ENCODE measurements at regions not wholly inside any gene's neighbourhood (a gene's known extent, or its start where the extent isn't known, plus 50 kb on each side); places are given as distances from the start of the nearest gene placed in this dataset.
"Not testable (repeated sequence)": the region's sequence is repeated elsewhere in the genome, so short reads cannot be mapped to it uniquely, and the experiment has no call there.

- no peak overlapping the region for H3K4me3 Mint-ChIP-seq
- no peaks in the 10 kb centered on the region for H3K4me1 Mint-ChIP-seq
- H3K27me3 Mint-ChIP-seq (ENCODE audit: low read depth in 3 of 3) = no peaks in the 10 kb centered on the region
- no peaks in the 10 kb centered on the region for H3K36me3 Mint-ChIP-seq
- H3K9me3 Mint-ChIP-seq = peaks cover 5 to 20% (median 10%) of the 10 kb centered on the region in 6 donors
- no peak for DNase-seq
- no peak overlapping the region for H3K27ac Mint-ChIP-seq
These were observed 258.9 kb upstream of the GULP1 start for GRCh38 chr2:188032786-188033185.

GRCh38 chr2:188033240-188033639, 258.4 kb upstream of the GULP1 start:
- H3K36me3 Mint-ChIP-seq; H3K27me3 Mint-ChIP-seq (ENCODE audit: low read depth in 3 of 3); H3K4me1 Mint-ChIP-seq; DNase-seq; H3K4me3 Mint-ChIP-seq; H3K27ac Mint-ChIP-seq: not testable (repeated sequence)
- H3K9me3 Mint-ChIP-seq = peaks cover 5 to 20% (median 10%) of the 10 kb centered on the region in 6 donors

GRCh38 chr2:188034102-188034501, 257.6 kb upstream of the GULP1 start:
- peaks cover 5 to 20% (median 10%) of the 10 kb centered on the region in 6 donors for H3K9me3 Mint-ChIP-seq
- not testable (repeated sequence) for H3K4me3 Mint-ChIP-seq; H3K27ac Mint-ChIP-seq; H3K4me1 Mint-ChIP-seq; H3K36me3 Mint-ChIP-seq; H3K27me3 Mint-ChIP-seq (ENCODE audit: low read depth in 3 of 3); DNase-seq

GRCh38 chr2:188035377-188035776, 256.3 kb upstream of the GULP1 start:
- not testable (repeated sequence) for H3K27me3 Mint-ChIP-seq (ENCODE audit: low read depth in 3 of 3)

DNA sequence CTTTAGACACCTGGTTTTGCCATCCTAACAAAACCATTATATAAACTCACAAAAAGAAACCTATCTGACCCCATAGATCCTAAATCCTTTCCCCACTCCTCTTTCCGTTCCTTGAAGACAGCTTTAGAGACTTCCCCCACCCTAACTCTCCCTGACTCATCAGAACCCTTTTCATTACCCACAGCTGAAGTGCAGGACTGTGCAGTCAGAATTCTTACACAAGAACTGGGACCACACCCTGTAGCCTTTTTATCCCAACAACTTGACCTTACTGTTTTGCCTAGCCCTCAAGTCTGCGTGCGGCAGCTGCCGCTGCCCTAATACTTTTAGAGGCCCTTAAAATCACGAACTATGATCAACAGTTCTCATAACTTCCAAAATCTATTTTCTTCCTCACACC, 254.9 kb upstream of the GULP1 start:
- H3K27ac Mint-ChIP-seq; H3K36me3 Mint-ChIP-seq; H3K4me1 Mint-ChIP-seq; H3K4me3 Mint-ChIP-seq; H3K27me3 Mint-ChIP-seq (ENCODE audit: low read depth in 3 of 3); DNase-seq: not testable (repeated sequence)
- peaks cover 5 to 17% (median 10%) of the 10 kb centered on the region in 6 donors for H3K9me3 Mint-ChIP-seq

More at GRCh38 chr2:188035377-188035776, 256.3 kb upstream of the GULP1 start:
- not testable (repeated sequence) for H3K4me3 Mint-ChIP-seq, DNase-seq, H3K4me1 Mint-ChIP-seq, H3K27ac Mint-ChIP-seq, H3K36me3 Mint-ChIP-seq
- H3K9me3 Mint-ChIP-seq = peaks cover 5 to 16% (median 11%) of the 10 kb centered on the region in 6 donors

- H3K4me1 Mint-ChIP-seq = no peaks in the 10 kb centered on the region
- DNase-seq = no peak
- peaks cover 0 to 29% (median 13%) of the 10 kb centered on the region in 6 donors for H3K9me3 Mint-ChIP-seq
- H3K4me3 Mint-ChIP-seq = no peak overlapping the region
- peaks cover 0 to 2% (median 0%) of the 10 kb centered on the region in 3 donors for H3K27me3 Mint-ChIP-seq (ENCODE audit: low read depth in 3 of 3)
- H3K36me3 Mint-ChIP-seq = no peaks in the 10 kb centered on the region
- H3K27ac Mint-ChIP-seq = no peak overlapping the region
These were observed 252.4 kb upstream of the GULP1 start for GRCh38 chr2:188039307-188039706.

DNA sequence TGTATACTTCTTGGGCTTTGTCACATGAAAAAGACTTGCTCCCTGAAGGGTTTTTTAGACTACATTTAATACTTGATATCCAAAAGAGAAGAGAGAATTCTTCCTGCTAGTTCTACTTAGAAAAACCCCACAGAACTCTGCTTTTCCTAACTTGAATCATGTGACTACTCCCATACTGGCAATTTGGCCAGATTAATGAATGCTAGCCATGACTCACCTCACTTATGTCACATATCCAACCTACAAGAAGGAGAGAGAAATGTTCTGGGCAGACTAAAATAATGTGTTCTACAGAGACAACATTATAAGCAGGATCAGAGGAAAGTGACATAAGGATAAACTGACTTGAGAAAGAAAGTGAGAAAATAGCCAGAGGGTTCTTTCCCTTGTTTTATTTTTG, 249.3 kb upstream of the GULP1 start:
- Mint-ChIP-seq H3K27me3 (ENCODE audit: low read depth in 3 of 3) (peaks cover 0 to 2% (median 0%) of the 10 kb centered on the region in 3 donors), H3K4me1 (no peaks in the 10 kb centered on the region), H3K36me3 (no peaks in the 10 kb centered on the region), H3K4me3 (no peak overlapping the region), H3K27ac (no peak overlapping the region), H3K9me3 (peaks cover 2 to 36% (median 12%) of the 10 kb centered on the region in 6 donors)
- no peak for DNase-seq

- H3K4me1 Mint-ChIP-seq = no peaks in the 10 kb centered on the region
- DNase-seq = no peak
- peaks cover 2 to 35% (median 12%) of the 10 kb centered on the region in 6 donors for H3K9me3 Mint-ChIP-seq
- H3K4me3 Mint-ChIP-seq = no peak overlapping the region
- H3K36me3 Mint-ChIP-seq = no peaks in the 10 kb centered on the region
- H3K27ac Mint-ChIP-seq = no peak overlapping the region
- no peaks in the 10 kb centered on the region for H3K27me3 Mint-ChIP-seq (ENCODE audit: low read depth in 3 of 3)
These were observed 246.7 kb upstream of the GULP1 start for GRCh38 chr2:188045016-188045415.

- Mint-ChIP-seq H3K27me3 (ENCODE audit: low read depth in 3 of 3) (no peaks in the 10 kb centered on the region), H3K27ac (no peak overlapping the region), H3K4me3 (no peak overlapping the region), H3K9me3 (peaks cover 5 to 36% (median 12%) of the 10 kb centered on the region in 6 donors), H3K36me3 (no peaks in the 10 kb centered on the region), H3K4me1 (no peaks in the 10 kb centered on the region)
- no peak for DNase-seq
These were observed 245.2 kb upstream of the GULP1 start for GRCh38 chr2:188046437-188046836.

DNA sequence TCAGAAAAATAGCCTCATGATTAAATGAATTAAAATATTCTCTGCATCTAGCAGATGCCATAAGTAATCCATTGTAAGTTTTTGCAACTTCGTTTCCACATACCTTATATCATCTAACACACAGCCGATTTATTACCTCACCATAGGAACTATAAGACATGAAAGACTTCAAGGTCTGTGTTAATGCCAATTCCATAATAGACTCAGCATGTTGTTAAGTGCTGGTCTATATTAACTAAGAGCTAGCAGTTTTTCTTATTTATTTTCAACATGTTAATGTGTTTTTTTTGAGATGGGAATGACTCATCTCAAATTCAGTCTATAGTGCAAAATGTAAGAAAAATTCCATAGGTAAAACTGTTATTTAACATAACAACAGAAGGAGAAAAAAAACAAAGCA, 243.9 kb upstream of the GULP1 start:
- Mint-ChIP-seq H3K4me1 (no peaks in the 10 kb centered on the region), H3K27ac (no peak overlapping the region), H3K36me3 (no peaks in the 10 kb centered on the region), H3K4me3 (no peak overlapping the region), H3K27me3 (ENCODE audit: low read depth in 3 of 3) (no peaks in the 10 kb centered on the region), H3K9me3 (peaks cover 2 to 37% (median 9%) of the 10 kb centered on the region in 6 donors)
- no peak for DNase-seq

DNA sequence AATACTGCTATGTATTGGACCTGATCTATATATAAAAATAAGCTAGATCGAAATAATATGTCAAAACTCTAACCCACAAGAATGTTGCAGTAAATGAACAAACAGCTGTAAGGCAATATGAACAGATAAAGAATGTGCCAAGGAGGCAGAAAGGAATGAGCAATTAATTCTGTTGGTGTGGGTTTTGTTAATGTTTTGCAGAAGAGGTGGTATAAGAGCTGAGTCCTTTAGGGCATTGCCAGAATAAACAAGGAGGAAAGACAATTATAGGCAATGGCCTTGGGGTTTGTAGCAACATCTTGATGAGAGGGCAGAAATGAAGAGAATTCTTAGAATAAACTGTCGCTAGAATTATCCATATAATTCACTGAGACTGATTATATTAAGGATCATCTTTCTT, 240.9 kb upstream of the GULP1 start:
- H3K36me3 Mint-ChIP-seq = no peaks in the 10 kb centered on the region
- no peaks in the 10 kb centered on the region for H3K4me1 Mint-ChIP-seq
- peaks cover 2 to 19% (median 4%) of the 10 kb centered on the region in 6 donors for H3K9me3 Mint-ChIP-seq
- H3K27me3 Mint-ChIP-seq (ENCODE audit: low read depth in 3 of 3) = peaks cover 0 to 2% (median 0%) of the 10 kb centered on the region in 3 donors
- no peak overlapping the region for H3K27ac Mint-ChIP-seq
- DNase-seq = no peak
- H3K4me3 Mint-ChIP-seq = no peak overlapping the region

DNA sequence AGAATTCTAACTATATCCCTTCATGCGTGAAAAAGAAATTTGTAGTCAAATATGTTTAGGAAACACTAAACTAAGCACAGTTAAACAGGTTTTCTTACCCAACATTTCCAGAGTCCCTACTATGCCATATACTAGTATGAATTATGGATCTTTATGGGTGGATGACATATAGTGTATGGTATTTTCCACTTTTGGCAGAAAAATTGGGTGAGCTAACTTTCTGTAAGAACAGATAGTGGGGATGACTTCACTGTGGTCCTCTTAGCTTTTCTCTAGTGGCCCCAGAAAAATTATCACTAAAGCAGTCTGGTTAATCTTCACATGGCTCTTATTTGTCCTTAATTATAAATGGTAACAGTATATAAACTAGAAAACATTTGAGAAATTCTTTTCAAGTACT, 240.0 kb upstream of the GULP1 start:
- peaks cover 0 to 2% (median 0%) of the 10 kb centered on the region in 3 donors for H3K27me3 Mint-ChIP-seq (ENCODE audit: low read depth in 3 of 3)
- H3K27ac Mint-ChIP-seq = no peak overlapping the region

DNA sequence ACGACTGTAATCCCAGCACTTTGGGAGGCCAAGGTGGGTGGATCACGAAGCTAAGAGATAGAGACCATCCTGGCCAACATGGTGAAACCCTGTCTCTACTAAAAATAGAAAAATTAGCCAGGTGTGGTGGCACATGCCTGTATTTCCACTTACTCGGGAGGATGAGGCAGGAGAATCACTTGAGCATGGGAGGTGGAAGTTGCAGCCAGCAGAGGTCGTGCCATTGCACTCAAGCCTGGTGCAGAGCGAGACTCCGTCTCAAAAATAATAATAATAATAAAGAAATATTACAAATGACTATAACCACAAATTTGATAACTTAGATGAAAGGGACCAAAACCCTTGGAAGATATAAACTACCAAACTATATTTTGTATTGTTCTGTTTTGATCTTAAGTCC, 226.3 kb upstream of the GULP1 start:
- Mint-ChIP-seq H3K27me3 (ENCODE audit: low read depth in 3 of 3) (no peaks in the 10 kb centered on the region), H3K4me1 (no peaks in the 10 kb centered on the region), H3K9me3 (peaks cover 0 to 15% (median 8%) of the 10 kb centered on the region in 6 donors), H3K4me3 (no peak overlapping the region), H3K27ac (no peak overlapping the region), H3K36me3 (no peaks in the 10 kb centered on the region)
- DNase-seq = no peak

More for the DNA sequence above, 240.0 kb upstream of the GULP1 start:
- H3K4me3 Mint-ChIP-seq = no peak overlapping the region
- H3K4me1 Mint-ChIP-seq = no peaks in the 10 kb centered on the region
- DNase-seq = no peak
- no peaks in the 10 kb centered on the region for H3K36me3 Mint-ChIP-seq
- peaks cover 0 to 20% (median 2%) of the 10 kb centered on the region in 6 donors for H3K9me3 Mint-ChIP-seq

DNA sequence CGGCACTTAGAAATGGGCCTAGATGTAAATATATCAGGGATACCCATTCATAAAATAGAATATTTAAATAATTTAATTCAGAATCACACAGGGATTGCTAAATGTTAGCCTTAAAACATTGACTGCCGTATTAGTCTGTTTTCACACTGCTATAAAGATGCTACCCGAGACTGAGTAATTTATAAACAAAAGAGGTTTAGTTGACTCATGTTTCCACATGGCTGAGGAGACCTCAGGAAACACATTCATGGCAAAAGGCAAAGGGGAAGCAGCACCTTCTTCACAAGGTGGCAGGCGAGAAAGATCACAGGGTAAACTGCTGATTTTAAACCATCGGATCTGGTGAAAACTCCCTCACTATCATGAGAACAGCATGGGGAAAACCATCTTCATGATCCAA, 223.6 kb upstream of the GULP1 start:
- no peaks in the 10 kb centered on the region for H3K27me3 Mint-ChIP-seq (ENCODE audit: low read depth in 3 of 3)
- H3K4me3 Mint-ChIP-seq = no peak overlapping the region

More for the DNA sequence above, 223.6 kb upstream of the GULP1 start:
- DNase-seq = no peak
- H3K27ac Mint-ChIP-seq = no peak overlapping the region
- peaks cover 6 to 34% (median 20%) of the 10 kb centered on the region in 6 donors for H3K9me3 Mint-ChIP-seq
- H3K4me1 Mint-ChIP-seq = no peaks in the 10 kb centered on the region
- H3K36me3 Mint-ChIP-seq = no peaks in the 10 kb centered on the region
